K562 (cell line): ENCODE measurements at regions not wholly inside any gene's neighbourhood (a gene's known extent, or its start where the extent isn't known, plus 50 kb on each side); places are given as distances from the start of the nearest gene placed in this dataset.

Source experiments
- ATAC-seq: fragments of 200-7000 bp; cut with Tn5 transposase; 3 replicates; pipeline ENCODE4 v1.9.1; 2020; ENCODE audit warnings: moderate library complexity
- BruUV-seq: library from RNA; stranded (reverse); fragments of 400-500 nt; replicated peaks from 2 replicates; lab custom pipeline; 2021; lab: Mats Ljungman, UMichigan
- CTCF ChIA-PET: fragments of 300-600 bp; formaldehyde crosslinking; extraction: SDS; loops from one replicate; lab custom pipeline; 2021; ENCODE audit warnings: low intra/inter-chr PET ratio; lab: Yijun Ruan, JAX
- POLR2A ChIA-PET: fragments of 300-600, 350-650 bp; sonication (Branson Sonifier 250); formaldehyde crosslinking; extraction: SDS; loops from one replicate; lab custom pipeline; 2021; ENCODE audit warnings: antibody characterized with exemption, inconsistent platforms; lab: Yijun Ruan, JAX
- DNase-seq, 4 experiments: peaks; one replicate each; pipeline versions ENCODE4 v3.0.0 to v3.0.0-alpha.2; 2011 to 2018; ENCODE audit warnings: low spot score in 3 of 4, mixed read lengths in 3 of 4; ENCODE audit errors: extremely low read depth in 1 of 4
- FAIRE-seq: peaks from 2 replicates; lab custom pipeline; 2011; peaks lifted over from hg19 to GRCh38; lab: Jason Lieb, UNC
- H2AFZ ChIP-seq: 2 replicates; pipeline ENCODE4 v1.6.0; 2011; ENCODE audit warnings: low read depth, low read length, control low read depth, inconsistent platforms
- H3K27ac ChIP-seq: fragments of 200-600 bp; 3 replicates; pipeline ENCODE4 v1.8.0; 2011; ENCODE audit warnings: low read depth, mild to moderate bottlenecking, control low read depth, inconsistent platforms, low read length, moderate library complexity, mixed read lengths; ENCODE audit errors: extremely low read depth
- H3K27me3 ChIP-seq, 2 experiments: fragments of 300-600 bp in 1 of 2; 2 replicates in 1 of 2; 3 replicates in 1 of 2; pipeline versions ENCODE4 v1.6.0 to v1.8.0; 2011; ENCODE audit warnings: inconsistent platforms in 2 of 2, low read length in 2 of 2, mild to moderate bottlenecking in 1 of 2, mixed read lengths in 1 of 2, moderate library complexity in 1 of 2; ENCODE audit not compliant: control insufficient read depth in 2 of 2, insufficient read depth in 2 of 2
- H3K36me3 ChIP-seq: fragments of 300-600 bp; 3 replicates; pipeline ENCODE4 v1.8.0; 2011; ENCODE audit warnings: mild to moderate bottlenecking, low read length, inconsistent platforms; ENCODE audit not compliant: control insufficient read depth, insufficient read depth
- H3K4me1 ChIP-seq, 2 experiments: fragments of 200-600 bp in 1 of 2; replicated peaks in 1 of 2; 2 replicates in 1 of 2; 3 replicates in 1 of 2; pipeline versions ENCODE4 v1.5.1 to v1.8.0; 2011; ENCODE audit warnings: inconsistent platforms in 2 of 2, low read length in 2 of 2, mild to moderate bottlenecking in 1 of 2, mixed read lengths in 1 of 2, moderate library complexity in 1 of 2; ENCODE audit not compliant: control insufficient read depth in 2 of 2, insufficient read depth in 2 of 2
- H3K4me2 ChIP-seq: 2 replicates; pipeline ENCODE4 v1.6.1; 2011; ENCODE audit warnings: low read length, control low read depth, inconsistent platforms, mixed read lengths; ENCODE audit not compliant: insufficient read depth
- H3K4me3 ChIP-seq: fragments of 200-600 bp; sonication (generic), shearing (Covaris generic); 2 replicates; pipeline ENCODE4 v1.5.1; 2016; ENCODE audit warnings: control low read depth, inconsistent platforms
- H3K79me2 ChIP-seq: fragments of 200-600 bp; 3 replicates; pipeline ENCODE4 v1.8.0; 2011; ENCODE audit warnings: low read length, inconsistent platforms; ENCODE audit not compliant: control insufficient read depth, insufficient read depth
- H3K9ac ChIP-seq, 2 experiments: 2 replicates each; pipeline versions ENCODE4 v1.6.0 to v1.6.1; 2011; ENCODE audit warnings: low read depth in 2 of 2, low read length in 2 of 2, control low read depth in 1 of 2, inconsistent platforms in 1 of 2, mild to moderate bottlenecking in 1 of 2, mixed read lengths in 1 of 2; ENCODE audit not compliant: insufficient read depth in 1 of 2
- H3K9me1 ChIP-seq: one replicate; pipeline ENCODE4 v1.6.0; 2011; ENCODE audit warnings: inconsistent platforms, mild to moderate bottlenecking, low read length, moderate library complexity; ENCODE audit not compliant: control insufficient read depth, insufficient read depth
- H3K9me3 ChIP-seq: replicated peaks from 2 replicates; pipeline ENCODE4 v1.5.1; 2011; ENCODE audit warnings: low read depth, low read length, inconsistent platforms; ENCODE audit not compliant: control insufficient read depth, insufficient read depth
- H4K20me1 ChIP-seq: replicated peaks from 2 replicates; pipeline ENCODE4 v1.6.1; 2011; ENCODE audit warnings: low read length, inconsistent platforms, mixed read lengths; ENCODE audit not compliant: control insufficient read depth, insufficient read depth
- GATAD2A ChIP-seq: fragments of 450-650 bp; IDR thresholded peaks from 2 replicates; pipeline ENCODE4 v1.6.1; 2017
- POU5F1 ChIP-seq: fragments of 150-350 bp; IDR thresholded peaks from 2 replicates; pipeline ENCODE4 v1.6.1; 2014; ENCODE audit warnings: borderline replicate concordance, low read length, low read depth, mild to moderate bottlenecking; ENCODE audit not compliant: partially characterized antibody
- RBM14 ChIP-seq: fragments of 200-400 bp; formaldehyde crosslinking; IDR thresholded peaks from 2 replicates; pipeline ENCODE4 v1.6.1; 2018; ENCODE audit warnings: low read depth, mild to moderate bottlenecking, low read length, moderate library complexity, borderline replicate concordance; ENCODE audit not compliant: insufficient read depth
- TCF7L2 ChIP-seq: fragments of 150-350 bp; IDR thresholded peaks from 2 replicates; pipeline ENCODE4 v1.6.1; 2016; ENCODE audit warnings: low read depth, mild to moderate bottlenecking, low read length, moderate library complexity
- ZNF384 ChIP-seq: IDR thresholded peaks from 2 replicates; pipeline ENCODE4 v1.6.1; 2012; ENCODE audit warnings: low read depth, low read length, improper control_type of control experiment
- ZNF431 ChIP-seq: sonication (generic); formaldehyde crosslinking; IDR thresholded peaks from 2 replicates; pipeline ENCODE4 v1.8.0; 2022; ENCODE audit warnings: mild to moderate bottlenecking, missing genetic modification reagents
- ZNF449 ChIP-seq: fragments of 250-450 bp; sonication (Bioruptor Pico); IDR thresholded peaks from 2 replicates; pipeline ENCODE4 v1.8.0; 2022; ENCODE audit warnings: moderate library complexity, mild to moderate bottlenecking, inconsistent platforms
- WGBS: fragments of 100-300 bp; shearing (Covaris generic); methylation state at CpG from one replicate; pipeline ENCODE4 v1.1.6; 2016; ENCODE audit warnings: low coverage, mixed read lengths; ENCODE audit not compliant: insufficient coverage; ENCODE audit errors: missing lambda C conversion rate; 5-methylcytosine and 5-hydroxymethylcytosine counted together
- in situ Hi-C: fragments of 300-500 bp; cut with MboI; formaldehyde crosslinking; loops from 4 replicates; pipeline ENCODE4 v1.15.0; 2018; ENCODE audit warnings: inconsistent platforms, mixed read lengths
- intact Hi-C: fragments of 100-400 bp; cut with micrococcal nuclease; formaldehyde crosslinking; loops from 2 replicates; pipeline ENCODE4 v1.14.2; 2022

DNA sequence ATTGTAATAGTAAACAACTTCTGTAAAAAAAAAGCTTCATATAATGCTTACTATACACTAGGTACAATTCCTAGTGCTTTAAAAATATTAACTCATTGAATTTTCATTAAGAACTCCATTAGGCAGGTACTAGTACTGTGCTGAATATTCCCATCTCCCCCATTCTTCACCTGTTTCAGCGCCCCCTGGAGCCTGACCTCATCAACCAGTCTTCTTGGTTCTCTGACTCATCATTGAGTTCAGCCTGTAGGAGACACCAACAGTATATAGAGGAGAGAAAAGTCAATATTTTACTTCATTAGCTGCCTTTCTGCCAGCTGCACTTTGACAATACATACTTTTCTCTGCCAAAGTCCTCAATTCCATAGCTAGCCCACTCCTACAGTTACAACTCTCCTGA lies 1009.9 kb upstream of the KLHL29 start (continued):
- TF ChIP-seq ZNF431 = no peak
- TF ChIP-seq RBM14 = no peak
- no peak for TF ChIP-seq TCF7L2
- TF ChIP-seq ZNF384 = no peak
- no peak for TF ChIP-seq ZNF449
- TF ChIP-seq GATAD2A = no peak

DNA sequence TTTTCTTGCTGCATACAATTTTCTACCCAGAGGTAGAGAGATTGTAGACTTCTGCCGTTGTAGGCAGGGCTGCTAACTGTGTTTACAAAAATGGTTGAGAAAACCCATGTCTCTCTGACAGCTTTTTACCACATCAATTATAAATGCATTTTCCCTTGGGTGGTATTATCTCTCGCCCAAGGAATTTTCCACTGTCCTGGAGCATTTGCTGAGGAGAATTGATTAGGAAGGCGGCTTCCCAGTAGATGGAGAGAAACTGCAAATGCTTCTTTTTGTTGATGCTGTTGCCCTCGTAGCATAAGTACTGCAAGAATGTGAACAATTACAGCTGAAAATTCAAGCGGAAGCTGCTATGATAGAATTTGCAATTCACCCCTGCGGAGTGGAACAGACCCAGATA lies 1007.7 kb upstream of the KLHL29 start:
- no peak overlapping the region for H3K4me2 ChIP-seq
- BruUV-seq = no TSS peak

More for the DNA sequence above, 1007.7 kb upstream of the KLHL29 start:
- intact Hi-C loops = no loop called here
- no peak for TF ChIP-seq POU5F1
- Histone ChIP-seq H3K9ac (no peak overlapping the region), H3K27me3 (no peaks in the 10 kb centered on the region), H2AFZ (no peak overlapping the region), H3K9me1 (no peaks in the 10 kb centered on the region), H3K36me3 (no peaks in the 10 kb centered on the region), H3K4me1 (no peaks in the 10 kb centered on the region), H3K9me3 (no peaks in the 10 kb centered on the region), H3K27ac (no peak overlapping the region), H3K4me3 (no peak overlapping the region), H3K79me2 (no peaks in the 10 kb centered on the region), H4K20me1 (no peaks in the 10 kb centered on the region)
- in situ Hi-C loops = no loop called here
- 6% methylated on average over 6 of the region's 6 CpGs for WGBS
- CTCF ChIA-PET = no interaction called here
- POLR2A ChIA-PET = no interaction called here
- DNase-seq (no peak), FAIRE-seq (no peak), ATAC-seq (no peak)
